ENCODE measurements at regions not wholly inside any gene's neighbourhood (a gene's known extent, or its start where the extent isn't known, plus 50 kb on each side); places are given as distances from the start of the nearest gene placed in this dataset.

DNA sequence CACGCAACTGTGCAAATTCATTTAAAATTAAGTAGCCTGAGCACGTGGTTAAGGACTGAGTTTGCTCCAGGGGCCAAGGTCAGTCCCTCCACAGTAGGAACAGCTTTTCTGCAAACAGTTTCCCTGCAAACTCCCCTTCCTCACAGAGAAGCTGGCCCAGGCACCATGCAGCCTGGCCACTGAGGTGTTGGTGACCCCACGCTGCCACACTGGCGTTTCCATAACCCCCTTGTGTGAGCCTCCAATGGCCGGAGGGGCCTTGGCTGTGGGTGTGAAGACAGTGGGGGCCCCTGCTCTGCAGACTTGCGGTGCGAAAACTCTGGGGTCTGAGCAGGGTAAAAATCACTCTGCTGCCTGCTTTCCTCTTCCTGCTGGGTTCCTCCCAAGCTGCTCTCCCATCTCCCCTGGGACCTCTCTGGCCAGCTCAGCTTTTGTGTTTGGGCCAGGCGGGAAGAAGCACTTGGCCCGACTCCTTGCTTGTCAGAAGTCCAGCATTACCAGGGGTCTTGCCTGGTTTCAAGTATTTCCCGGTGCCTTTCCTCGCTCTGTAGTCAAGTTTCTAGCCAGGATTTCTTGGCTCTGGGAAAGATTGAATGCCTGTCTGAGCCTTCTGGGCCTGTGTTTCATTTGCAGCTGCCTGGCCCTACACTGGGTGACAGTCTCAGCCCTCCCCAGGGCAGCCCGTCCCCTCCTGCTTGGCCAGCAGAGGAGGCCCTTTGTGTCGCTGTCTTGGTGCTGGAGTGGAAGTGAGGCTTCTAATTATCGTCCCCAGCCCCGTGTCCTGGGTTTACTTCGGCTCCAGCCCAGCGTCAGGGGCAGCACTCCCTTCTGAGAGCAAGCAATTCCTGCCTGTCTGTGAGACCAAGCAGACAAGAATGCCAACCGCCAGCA lies 131.4 kb upstream of the SLC1A4 start:
- DNase-seq, result no peak
- Histone ChIP-seq H3K4me3 (no peak overlapping the region), H3K9me3 (no peaks in the 10 kb centered on the region), H3K4me1 (peaks cover 0 to 25% (median 17%) of the 10 kb centered on the region in 4 donors), H3K36me3 (no peaks in the 10 kb centered on the region), H3K27ac (peak overlapping the region; percentile 82 to 89 (median 86)), H3K27me3 (no peaks in the 10 kb centered on the region)
- TF ChIP-seq POLR2A (IDR thresholded peaks at IDR 0.05), result no peak
- TF ChIP-seq, protein P1, sequence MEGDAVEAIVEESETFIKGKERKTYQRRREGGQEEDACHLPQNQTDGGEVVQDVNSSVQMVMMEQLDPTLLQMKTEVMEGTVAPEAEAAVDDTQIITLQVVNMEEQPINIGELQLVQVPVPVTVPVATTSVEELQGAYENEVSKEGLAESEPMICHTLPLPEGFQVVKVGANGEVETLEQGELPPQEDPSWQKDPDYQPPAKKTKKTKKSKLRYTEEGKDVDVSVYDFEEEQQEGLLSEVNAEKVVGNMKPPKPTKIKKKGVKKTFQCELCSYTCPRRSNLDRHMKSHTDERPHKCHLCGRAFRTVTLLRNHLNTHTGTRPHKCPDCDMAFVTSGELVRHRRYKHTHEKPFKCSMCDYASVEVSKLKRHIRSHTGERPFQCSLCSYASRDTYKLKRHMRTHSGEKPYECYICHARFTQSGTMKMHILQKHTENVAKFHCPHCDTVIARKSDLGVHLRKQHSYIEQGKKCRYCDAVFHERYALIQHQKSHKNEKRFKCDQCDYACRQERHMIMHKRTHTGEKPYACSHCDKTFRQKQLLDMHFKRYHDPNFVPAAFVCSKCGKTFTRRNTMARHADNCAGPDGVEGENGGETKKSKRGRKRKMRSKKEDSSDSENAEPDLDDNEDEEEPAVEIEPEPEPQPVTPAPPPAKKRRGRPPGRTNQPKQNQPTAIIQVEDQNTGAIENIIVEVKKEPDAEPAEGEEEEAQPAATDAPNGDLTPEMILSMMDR (IDR thresholded peaks at IDR 0.05), result no peak

DNA sequence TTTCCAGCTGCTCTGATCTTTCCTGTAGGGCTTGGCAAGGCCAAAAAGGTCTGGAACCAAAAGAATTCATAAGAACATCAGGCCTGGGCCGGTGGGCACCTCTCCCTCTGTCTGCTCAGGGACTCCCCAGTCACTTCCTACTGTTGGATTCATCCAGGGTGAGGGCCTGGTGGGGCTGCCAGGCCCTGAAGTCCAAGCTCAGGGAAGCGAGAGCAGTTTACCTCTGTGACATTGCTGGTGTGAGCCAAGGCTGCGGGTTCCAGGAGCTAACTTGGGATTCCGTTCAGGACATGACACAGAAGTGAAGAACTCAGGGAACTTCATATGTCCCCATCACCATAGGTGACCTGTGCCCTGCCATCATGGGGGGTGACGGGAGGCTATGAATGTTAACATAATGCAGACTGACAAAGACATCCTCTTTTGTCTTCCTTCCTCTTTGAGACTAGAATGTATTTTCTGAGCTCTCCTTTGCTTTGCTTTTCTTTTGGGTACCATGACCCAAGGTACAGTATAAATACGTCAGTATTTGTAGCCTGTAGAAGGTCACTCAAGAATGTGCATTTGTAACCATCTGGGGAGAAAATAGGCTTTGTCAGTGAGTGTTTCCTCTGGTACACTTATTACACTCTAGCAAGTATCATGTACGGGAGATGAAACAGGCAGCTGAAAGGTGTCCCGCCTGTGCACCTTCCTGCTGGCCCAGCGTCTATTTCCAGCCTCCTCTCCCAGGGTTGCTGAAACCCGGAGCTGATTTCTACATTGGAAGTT lies 130.5 kb upstream of the SLC1A4 start:
- Histone ChIP-seq H3K36me3 (no peaks in the 10 kb centered on the region), H3K27me3 (no peaks in the 10 kb centered on the region), H3K9me3 (no peaks in the 10 kb centered on the region), H3K4me1 (peaks cover 0 to 25% (median 17%) of the 10 kb centered on the region in 4 donors), H3K4me3 (peak overlapping the region in 2 of 4 donors; percentile 48 to 49), H3K27ac (peak overlapping the region; percentile 82 to 89 (median 86))
- peak in 1 of 3 donors; percentile 47 for DNase-seq
- TF ChIP-seq POLR2A (IDR thresholded peaks at IDR 0.05), result no peak
- TF ChIP-seq, protein P1 (IDR thresholded peaks at IDR 0.05), result no peak

DNA sequence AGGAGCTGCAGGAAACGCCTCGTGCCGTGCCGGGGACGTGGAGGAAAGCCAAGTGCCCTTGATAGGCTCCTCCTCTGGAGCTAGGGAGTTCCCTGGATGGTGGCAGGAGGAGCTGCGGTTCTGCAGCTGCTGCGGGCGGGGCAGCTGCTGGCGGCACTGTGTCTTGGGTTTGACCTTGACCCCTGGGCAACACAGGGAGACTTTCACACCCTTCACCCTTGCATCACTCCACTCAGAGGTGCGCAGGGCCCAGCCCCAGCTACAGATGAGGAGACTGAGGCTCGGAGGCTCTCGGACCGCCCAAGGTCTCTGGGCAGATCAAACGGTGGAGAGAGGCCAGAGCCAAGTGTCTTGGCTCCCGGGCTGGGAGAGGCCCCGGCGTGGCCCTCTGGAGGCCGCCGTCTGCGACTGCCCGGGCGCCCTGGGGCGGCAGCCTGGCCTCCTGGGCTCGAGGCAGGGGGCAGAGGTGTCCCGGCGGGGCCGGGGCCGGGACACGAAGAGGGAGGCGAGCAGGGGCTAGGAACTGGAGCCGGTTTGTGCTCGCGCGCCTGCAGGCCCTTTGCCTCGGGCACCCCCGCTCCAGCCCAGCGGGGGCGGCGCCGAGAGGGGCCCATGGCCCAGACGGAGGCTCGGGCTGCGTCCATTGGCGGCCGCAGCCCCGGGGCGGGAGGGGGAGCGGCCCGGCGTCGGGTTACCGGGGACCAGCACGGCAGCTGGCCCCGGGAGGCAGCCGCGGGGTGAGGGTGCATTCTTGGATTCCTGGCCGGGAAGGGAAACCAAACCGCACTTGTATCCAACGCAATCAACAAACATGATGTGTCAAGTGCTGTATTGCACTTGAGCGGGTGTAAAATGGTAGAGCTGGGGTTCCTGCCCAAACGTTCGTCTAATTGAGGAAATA lies 129.6 kb upstream of the SLC1A4 start:
- peak overlapping the region; percentile 82 to 89 (median 86) for H3K27ac ChIP-seq
- peak; percentile 55 to 93 (median 92) for DNase-seq
- no peaks in the 10 kb centered on the region for H3K27me3 ChIP-seq
- peak in 1 of 2 donors; percentile 35 for TF ChIP-seq POLR2A (IDR thresholded peaks at IDR 0.05)
- TF ChIP-seq, protein P1 (IDR thresholded peaks at IDR 0.05), result peak in 3 of 6 experiments; percentile 20 to 22 (median 21)
- H3K36me3 ChIP-seq, result no peaks in the 10 kb centered on the region
- H3K4me1 ChIP-seq, result peaks cover 0 to 28% (median 21%) of the 10 kb centered on the region in 4 donors
- H3K4me3 ChIP-seq, result peak overlapping the region; percentile 40 to 49 (median 46)
- H3K9me3 ChIP-seq, result no peaks in the 10 kb centered on the region

DNA sequence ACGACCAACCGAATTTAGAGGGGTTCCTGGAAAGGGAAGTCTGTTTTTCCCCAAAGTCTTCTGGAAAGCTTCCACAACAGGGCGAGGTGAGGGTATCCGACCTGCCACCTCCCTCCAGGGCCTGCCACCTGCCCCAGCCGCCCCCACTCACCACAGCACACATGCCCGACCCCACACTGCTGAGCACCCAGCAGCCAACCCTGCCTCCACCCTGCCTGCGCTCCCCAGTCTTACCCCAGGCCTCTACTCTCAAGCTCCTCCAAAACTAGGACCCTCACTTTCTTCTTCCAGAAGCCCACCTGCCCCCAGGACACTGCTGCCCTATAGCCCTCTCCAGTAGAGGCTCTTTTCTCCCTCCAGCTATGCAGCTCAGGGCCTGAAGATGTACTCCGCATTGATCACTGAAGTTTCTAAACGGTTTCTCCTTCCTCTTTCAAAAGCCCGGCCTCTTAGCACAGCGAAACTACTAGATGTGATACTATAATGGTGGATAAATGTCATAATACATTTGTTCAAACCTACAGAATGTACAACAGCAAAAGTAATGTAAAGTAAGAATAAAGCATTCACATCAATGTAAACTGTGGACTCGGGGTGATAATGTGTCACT lies 128.8 kb upstream of the SLC1A4 start:
- Histone ChIP-seq H3K4me1 (peaks cover 0 to 32% (median 22%) of the 10 kb centered on the region in 4 donors), H3K4me3 (peak overlapping the region; percentile 40 to 49 (median 46)), H3K27ac (peak overlapping the region; percentile 82 to 89 (median 86)), H3K27me3 (no peaks in the 10 kb centered on the region), H3K36me3 (no peaks in the 10 kb centered on the region), H3K9me3 (no peaks in the 10 kb centered on the region)
- peak in 2 of 3 donors; percentile 58 to 65 for DNase-seq
- TF ChIP-seq, protein P1 (IDR thresholded peaks at IDR 0.05), result no peak
- TF ChIP-seq POLR2A (IDR thresholded peaks at IDR 0.05), result no peak
